H7 (cell line): ENCODE measurements at regions not wholly inside any gene's neighbourhood (a gene's known extent, or its start where the extent isn't known, plus 50 kb on each side); places are given as distances from the start of the nearest gene placed in this dataset.

Experiments used
- DNase-seq: peaks from one replicate; pipeline ENCODE4 v3.0.0; 2012
- H3K27me3 ChIP-seq: 2 replicates; pipeline ENCODE4 v1.6.0; 2011; ENCODE audit warnings: mild to moderate bottlenecking, low read length; ENCODE audit not compliant: control insufficient read depth, insufficient read depth
- H3K36me3 ChIP-seq: replicated peaks from 2 replicates; pipeline ENCODE4 v1.5.1; 2011; ENCODE audit warnings: low read length; ENCODE audit not compliant: control insufficient read depth, insufficient read depth
- H3K4me3 ChIP-seq: 2 replicates; pipeline ENCODE4 v1.5.1; 2011; ENCODE audit warnings: low read depth, mild to moderate bottlenecking, control low read depth, low read length, moderate library complexity; ENCODE audit not compliant: insufficient read depth

DNA sequence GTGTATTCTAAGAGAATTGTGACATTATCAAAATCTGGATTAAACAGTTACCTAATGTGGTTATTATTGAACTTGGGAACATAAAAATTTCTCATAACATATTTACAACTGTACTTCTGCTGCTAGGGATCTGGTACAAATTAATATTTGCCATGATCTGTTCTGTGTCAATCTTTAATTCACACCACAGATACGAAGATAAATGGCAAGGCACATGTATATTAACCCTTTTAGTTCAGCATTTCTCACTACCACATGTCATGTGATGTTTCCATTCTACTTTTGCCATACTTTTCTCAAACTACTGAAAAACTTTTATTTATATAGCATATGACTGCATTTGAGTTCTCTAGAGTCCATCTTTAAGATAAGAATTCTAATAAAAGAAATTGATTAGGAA, 295.3 kb upstream of the DDX18 start:
- no peaks in the 10 kb centered on the region for H3K27me3 ChIP-seq
- H3K36me3 ChIP-seq = no peaks in the 10 kb centered on the region
- no peak for DNase-seq
- no peak overlapping the region for H3K4me3 ChIP-seq

GRCh38 chr2:117519721-117520120, 294.8 kb upstream of the DDX18 start:
- no peaks in the 10 kb centered on the region for H3K27me3 ChIP-seq
- no peaks in the 10 kb centered on the region for H3K36me3 ChIP-seq

DNA sequence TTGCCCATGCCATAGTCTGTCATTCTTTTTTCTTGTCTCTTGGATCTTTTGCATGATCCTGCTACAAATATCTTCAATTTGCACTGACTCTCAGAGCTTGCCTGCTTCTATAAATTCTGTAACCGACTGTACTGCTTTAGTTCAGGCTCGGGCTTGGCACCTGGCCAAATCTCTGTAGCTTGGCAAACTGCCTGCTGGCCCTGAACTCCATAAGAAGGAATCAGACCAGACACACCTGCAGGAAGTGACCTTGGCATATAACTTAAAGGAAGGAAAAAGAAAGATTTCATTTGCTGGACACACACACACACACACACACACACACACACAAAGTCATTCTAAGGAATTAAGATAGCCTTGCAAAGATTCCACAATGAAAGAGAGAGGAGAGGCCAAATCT, 291.2 kb upstream of the DDX18 start:
- Histone ChIP-seq H3K27me3 (no peaks in the 10 kb centered on the region), H3K4me3 (no peak overlapping the region), H3K36me3 (no peaks in the 10 kb centered on the region)
- no peak for DNase-seq

More at GRCh38 chr2:117519721-117520120, 294.8 kb upstream of the DDX18 start:
- no peak overlapping the region for H3K4me3 ChIP-seq
- DNase-seq = no peak

DNA sequence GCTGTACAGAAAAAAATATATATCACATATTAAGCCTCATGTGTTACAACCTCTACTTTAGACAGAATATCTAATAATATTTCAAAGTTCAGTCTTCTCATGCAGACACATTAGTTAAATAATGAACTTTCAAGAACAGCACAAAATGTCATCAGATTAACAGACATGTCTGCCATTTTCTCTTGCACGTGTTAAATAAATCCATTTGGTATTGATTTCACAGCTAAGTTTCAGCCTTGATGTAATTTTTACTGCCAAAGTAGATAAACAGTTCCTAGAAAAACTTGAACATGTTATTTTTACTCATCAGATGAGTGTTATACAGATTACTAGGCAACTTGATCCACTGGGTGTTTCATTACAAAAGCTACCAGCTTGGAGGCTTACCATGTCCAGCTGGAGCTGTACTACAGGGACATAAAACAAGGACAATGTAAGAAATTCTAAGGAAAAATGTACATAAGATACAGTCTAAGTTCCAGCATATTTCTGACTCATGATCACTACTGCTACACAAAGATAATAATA, 290.7 kb upstream of the DDX18 start:
- H3K4me3 ChIP-seq = no peak overlapping the region
- no peaks in the 10 kb centered on the region for H3K36me3 ChIP-seq
- DNase-seq = no peak
- no peaks in the 10 kb centered on the region for H3K27me3 ChIP-seq

DNA sequence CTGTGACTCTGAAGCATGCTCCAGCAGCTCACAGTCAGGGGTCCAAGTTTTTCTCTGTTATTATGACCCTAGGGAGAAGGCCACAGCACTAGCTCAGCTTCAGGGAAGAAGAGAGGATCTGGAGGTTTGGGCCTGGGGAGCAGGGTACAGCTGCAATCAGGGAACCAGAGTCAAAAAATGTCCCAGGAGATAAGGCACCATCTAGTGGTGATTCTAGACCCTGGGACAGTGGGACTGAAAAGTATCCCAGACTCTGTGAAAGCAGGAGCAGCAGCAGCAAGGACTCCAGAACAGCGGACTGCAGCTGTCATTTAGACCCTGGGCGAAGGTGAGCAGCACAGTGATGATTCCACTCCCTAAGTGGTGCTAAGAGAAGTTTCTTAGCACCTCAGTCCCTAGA, 278.4 kb upstream of the DDX18 start:
- Histone ChIP-seq H3K4me3 (no peak overlapping the region), H3K36me3 (no peaks in the 10 kb centered on the region; the same call in 1 of the 2 replicates), H3K27me3 (no peaks in the 10 kb centered on the region)
- peak; percentile 19 for DNase-seq

GRCh38 chr2:117537032-117537431, 277.5 kb upstream of the DDX18 start:
- no peak for DNase-seq
- no peak overlapping the region for H3K4me3 ChIP-seq
- H3K36me3 ChIP-seq = no peaks in the 10 kb centered on the region; the same call in 1 of the 2 replicates
- no peaks in the 10 kb centered on the region for H3K27me3 ChIP-seq

DNA sequence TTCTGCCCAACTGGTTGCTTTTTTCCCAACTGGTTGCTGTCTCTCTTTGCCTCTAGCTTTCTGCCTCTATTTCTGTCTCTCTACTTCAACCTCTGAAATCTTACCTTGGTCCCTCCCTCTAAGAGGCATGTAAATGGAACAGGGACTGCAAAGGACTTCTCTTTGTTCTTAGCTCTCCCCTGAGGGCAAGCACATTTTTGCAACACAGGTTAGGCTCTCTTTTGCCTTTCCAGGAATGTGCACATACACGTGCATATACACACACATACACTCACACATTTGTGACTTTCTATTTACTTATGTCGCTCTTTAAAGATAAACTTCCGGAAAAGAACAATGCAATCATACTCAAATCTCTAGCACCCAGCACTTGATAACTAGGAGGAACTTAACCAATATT, 262.6 kb upstream of the DDX18 start:
- DNase-seq = no peak
- H3K36me3 ChIP-seq = no peaks in the 10 kb centered on the region
- no peak overlapping the region for H3K4me3 ChIP-seq
- H3K27me3 ChIP-seq = no peaks in the 10 kb centered on the region

- H3K4me3 ChIP-seq = no peak overlapping the region
- peak; percentile 21 for DNase-seq
- H3K27me3 ChIP-seq = no peaks in the 10 kb centered on the region
- H3K36me3 ChIP-seq = no peaks in the 10 kb centered on the region
Observed at GRCh38 chr2:117553448-117553847, 261.0 kb upstream of the DDX18 start.

DNA sequence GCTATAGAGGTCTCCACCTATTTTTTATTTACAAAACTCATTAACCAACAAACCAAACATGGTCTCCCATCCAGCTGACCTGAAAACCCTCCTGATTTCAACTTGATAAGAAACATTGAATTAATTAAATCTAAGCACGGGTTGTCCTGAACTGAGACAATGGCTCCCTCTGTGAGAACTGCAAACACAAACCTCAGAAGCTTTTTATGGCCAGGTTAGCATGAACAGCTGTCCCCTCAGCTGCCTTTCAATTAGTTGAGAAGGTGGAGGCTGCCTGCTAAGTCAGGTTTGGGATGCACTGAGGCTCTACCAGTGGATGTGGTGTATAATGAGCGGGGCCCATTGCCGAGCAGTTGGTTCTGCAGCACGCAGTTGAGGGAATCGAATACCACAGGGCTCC, 258.5 kb upstream of the DDX18 start:
- Histone ChIP-seq H3K27me3 (no peaks in the 10 kb centered on the region), H3K4me3 (no peak overlapping the region), H3K36me3 (no peaks in the 10 kb centered on the region)
- DNase-seq = no peak

GRCh38 chr2:117557626-117558025, 256.9 kb upstream of the DDX18 start:
- no peak for DNase-seq
- Histone ChIP-seq H3K4me3 (no peak overlapping the region), H3K27me3 (no peaks in the 10 kb centered on the region), H3K36me3 (no peaks in the 10 kb centered on the region)

DNA sequence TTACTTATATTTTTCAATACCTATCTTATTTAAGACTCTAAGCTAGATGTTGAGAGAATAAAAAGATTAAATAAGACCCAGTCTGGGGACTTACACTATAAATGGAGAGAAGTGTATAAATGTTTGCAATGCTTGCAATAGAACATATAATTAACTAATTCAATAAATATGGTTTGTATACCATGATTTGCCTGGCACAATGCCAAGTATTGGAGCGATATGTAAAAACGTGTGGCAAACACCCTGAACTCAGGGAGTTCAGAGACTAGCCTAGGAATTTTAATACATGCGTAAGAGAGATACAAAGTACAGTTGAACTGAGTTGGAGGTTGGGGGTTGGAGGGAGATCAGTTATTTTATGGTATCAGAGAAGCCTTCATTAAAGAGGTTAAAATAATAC, 251.8 kb upstream of the DDX18 start:
- Histone ChIP-seq H3K36me3 (no peaks in the 10 kb centered on the region), H3K27me3 (no peaks in the 10 kb centered on the region), H3K4me3 (no peak overlapping the region)
- no peak for DNase-seq

DNA sequence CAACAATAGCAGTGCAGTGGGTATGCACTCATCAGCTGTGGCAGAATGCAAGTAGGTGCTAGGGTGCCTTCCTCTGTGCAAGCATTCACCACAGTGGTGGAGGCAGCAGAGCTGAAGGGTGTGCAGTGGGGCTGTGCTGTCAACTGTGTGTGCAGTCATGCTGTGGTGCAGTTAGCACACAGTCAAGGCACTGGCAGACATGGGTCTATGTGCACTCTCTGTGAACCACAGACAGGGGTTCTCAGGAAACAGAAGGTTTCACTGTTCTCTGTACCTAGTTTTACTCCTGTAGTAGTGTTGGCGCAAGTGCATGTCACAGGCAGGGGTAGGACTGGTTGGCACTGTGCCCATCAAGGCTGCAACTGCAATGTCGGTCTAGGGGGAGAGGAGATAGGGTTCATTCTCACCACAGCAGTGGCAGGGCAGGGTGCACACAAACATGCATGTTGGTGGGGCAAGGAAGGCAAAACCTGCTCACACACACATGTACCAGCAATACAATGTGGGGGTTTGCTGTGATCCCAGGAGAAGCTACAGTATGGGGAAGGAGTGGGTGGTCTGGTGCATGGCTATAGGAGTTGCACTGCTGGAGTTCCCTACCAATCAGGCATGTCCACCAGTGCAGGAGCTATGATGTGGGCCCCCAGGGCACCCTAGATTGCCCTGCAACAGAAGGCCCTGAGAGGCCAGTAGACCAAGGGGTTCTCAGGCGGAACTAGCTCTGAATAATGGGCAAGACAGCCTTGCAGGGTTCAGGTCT, 242.7 kb upstream of the DDX18 start:
- H3K27me3 ChIP-seq = no peaks in the 10 kb centered on the region
- no peaks in the 10 kb centered on the region for H3K36me3 ChIP-seq
- H3K4me3 ChIP-seq = no peak overlapping the region
- DNase-seq = no peak

- no peaks in the 10 kb centered on the region for H3K36me3 ChIP-seq
- no peaks in the 10 kb centered on the region for H3K27me3 ChIP-seq
- H3K4me3 ChIP-seq = no peak overlapping the region
- DNase-seq = no peak
Observed at GRCh38 chr2:117587310-117587709, 227.2 kb upstream of the DDX18 start.

- DNase-seq = no peak
- H3K27me3 ChIP-seq = no peaks in the 10 kb centered on the region
- H3K36me3 ChIP-seq = no peaks in the 10 kb centered on the region; the same call in 1 of the 2 replicates
Observed at GRCh38 chr2:117603060-117603459, 211.4 kb upstream of the DDX18 start.

GRCh38 chr2:117603567-117603966, 210.9 kb upstream of the DDX18 start:
- no peak overlapping the region for H3K4me3 ChIP-seq
- DNase-seq = no peak
- no peaks in the 10 kb centered on the region; the same call in none of the 2 replicates for H3K36me3 ChIP-seq
- H3K27me3 ChIP-seq = no peaks in the 10 kb centered on the region

More at GRCh38 chr2:117603060-117603459, 211.4 kb upstream of the DDX18 start:
- no peak overlapping the region for H3K4me3 ChIP-seq
